Thoracic aorta (tissue), 2 donors: ENCODE measurements at regions not wholly inside any gene's neighbourhood (a gene's known extent, or its start where the extent isn't known, plus 50 kb on each side); places are given as distances from the start of the nearest gene placed in this dataset.
A peak's percentile ranks its signal among the peaks of the same experiment; 100 is the strongest.
"Not testable (repeated sequence)": the region's sequence is repeated elsewhere in the genome, so short reads cannot be mapped to it uniquely, and the experiment has no call there.

Experiments
- ATAC-seq: fragments of 150-250 bp; one replicate; pipeline ENCODE4 v1.8.0; 2017; ENCODE audit warnings: low read depth; ENCODE audit not compliant: insufficient number of reproducible peaks, low FRiP score
- DNase-seq: peaks from one replicate; pipeline ENCODE4 v3.0.0-alpha.2; 2020; ENCODE audit warnings: low spot score
- H3K27ac ChIP-seq, 2 donors: fragments of 200-600 bp; sonication (generic); 1 replicate in 1 of 2; 2 replicates in 1 of 2; pipeline ENCODE4 v1.5.1; 2016; ENCODE audit warnings: mild to moderate bottlenecking in 2 of 2, moderate library complexity in 2 of 2
- H3K27me3 ChIP-seq: fragments of 200-600 bp; sonication (generic); replicated peaks from 2 replicates; pipeline ENCODE4 v1.6.0; 2016; ENCODE audit warnings: mild to moderate bottlenecking; ENCODE audit not compliant: insufficient read depth
- H3K36me3 ChIP-seq: fragments of 200-600 bp; sonication (generic); one replicate; pipeline ENCODE4 v1.5.1; 2016
- H3K4me1 ChIP-seq, 2 donors: fragments of 200-600 bp; sonication (generic); 1 replicate in 1 of 2; 2 replicates in 1 of 2; pipeline versions ENCODE4 v1.5.1 to v1.6.0; 2016; ENCODE audit warnings: low read depth in 2 of 2, mild to moderate bottlenecking in 1 of 2; ENCODE audit not compliant: control insufficient read depth in 1 of 2
- H3K4me3 ChIP-seq: fragments of 200-600 bp; sonication (generic); 2 replicates; pipeline ENCODE4 v1.5.1; 2016; ENCODE audit warnings: mild to moderate bottlenecking
- H3K9me3 ChIP-seq: fragments of 200-600 bp; sonication (generic); 2 replicates; pipeline ENCODE4 v1.5.1; 2016
- CTCF ChIP-seq: fragments of 200-600 bp; sonication (generic); IDR thresholded peaks from one replicate; pipeline ENCODE4 v1.5.1; 2019; ENCODE audit warnings: antibody characterized with exemption

- Histone ChIP-seq H3K36me3 (no peaks in the 10 kb centered on the region), H3K9me3 (no peaks in the 10 kb centered on the region), H3K4me3 (no peak overlapping the region), H3K27me3 (no peaks in the 10 kb centered on the region), H3K4me1 (peaks cover 0 to 9% of the 10 kb centered on the region in 2 donors), H3K27ac (no peak overlapping the region)
- DNase-seq, result no peak
- no peak for ATAC-seq
- no peak for TF ChIP-seq CTCF
These were observed 172.3 kb upstream of the TPM1 start for GRCh38 chr15:62870216-62870615.

- H3K4me3 ChIP-seq, DNase-seq, H3K9me3 ChIP-seq, ATAC-seq, H3K27ac ChIP-seq, H3K27me3 ChIP-seq, H3K36me3 ChIP-seq: not testable (repeated sequence)
- peaks cover 0 to 14% of the 10 kb centered on the region in 2 donors for H3K4me1 ChIP-seq
These were observed 171.8 kb upstream of the TPM1 start for GRCh38 chr15:62870701-62871100.

- H3K4me1 ChIP-seq, result peaks cover 0 to 16% of the 10 kb centered on the region in 2 donors
- H3K4me3 ChIP-seq, result no peak overlapping the region
- H3K9me3 ChIP-seq, result no peaks in the 10 kb centered on the region
- no peak for TF ChIP-seq CTCF
- ATAC-seq (no peak), DNase-seq (no peak)
- no peaks in the 10 kb centered on the region for H3K27me3 ChIP-seq
- H3K36me3 ChIP-seq, result no peaks in the 10 kb centered on the region
- no peak overlapping the region for H3K27ac ChIP-seq
These were observed 169.3 kb upstream of the TPM1 start for GRCh38 chr15:62873203-62873602.

GRCh38 chr15:62874064-62874463, 168.5 kb upstream of the TPM1 start:
- H3K4me3 ChIP-seq, result no peak overlapping the region
- H3K27ac ChIP-seq, result no peak overlapping the region
- H3K36me3 ChIP-seq, result no peaks in the 10 kb centered on the region
- TF ChIP-seq CTCF, result no peak
- H3K4me1 ChIP-seq, result peaks cover 0 to 16% of the 10 kb centered on the region in 2 donors
- no peak for DNase-seq
- no peaks in the 10 kb centered on the region for H3K9me3 ChIP-seq
- ATAC-seq, result no peak
- no peaks in the 10 kb centered on the region for H3K27me3 ChIP-seq

- ATAC-seq, result no peak
- no peak for DNase-seq
- Histone ChIP-seq H3K27ac (peak overlapping the region in 1 of 2 donors; percentile 20), H3K27me3 (no peaks in the 10 kb centered on the region), H3K36me3 (no peaks in the 10 kb centered on the region), H3K9me3 (no peaks in the 10 kb centered on the region), H3K4me1 (peaks cover 0 to 16% of the 10 kb centered on the region in 2 donors), H3K4me3 (peak overlapping the region; percentile 43)
- no peak for TF ChIP-seq CTCF
These were observed 167.5 kb upstream of the TPM1 start for GRCh38 chr15:62874959-62875625.

GRCh38 chr15:62875626-62876021, 166.9 kb upstream of the TPM1 start:
- peaks cover 0 to 16% of the 10 kb centered on the region in 2 donors for H3K4me1 ChIP-seq
- H3K9me3 ChIP-seq, result no peaks in the 10 kb centered on the region
- ATAC-seq (no peak), DNase-seq (no peak)
- TF ChIP-seq CTCF, result no peak
- H3K4me3 ChIP-seq, result no peak overlapping the region
- no peaks in the 10 kb centered on the region for H3K27me3 ChIP-seq
- peak overlapping the region in 1 of 2 donors; percentile 20 for H3K27ac ChIP-seq
- no peaks in the 10 kb centered on the region for H3K36me3 ChIP-seq
